Stimulated activated naive CD8-positive, alpha-beta T cell treated with anti-CD3 and anti-CD28 coated beads, Interleukin-15, Interleukin-2, amounts not matched to agents 100 U/mL and 50 U/mL, for 24 hours (primary cell): ENCODE measurements at regions not wholly inside any gene's neighbourhood (a gene's known extent, or its start where the extent isn't known, plus 50 kb on each side); places are given as distances from the start of the nearest gene placed in this dataset.
"Not testable (repeated sequence)": the region's sequence is repeated elsewhere in the genome, so short reads cannot be mapped to it uniquely, and the experiment has no call there.

Source experiments
- ATAC-seq: fragments of 150-1000 bp; cut with Tn5 transposase; one replicate; pipeline ENCODE4 v1.10.0; 2021
- DNase-seq: peaks from one replicate; pipeline ENCODE4 v3.0.0; 2021

DNA sequence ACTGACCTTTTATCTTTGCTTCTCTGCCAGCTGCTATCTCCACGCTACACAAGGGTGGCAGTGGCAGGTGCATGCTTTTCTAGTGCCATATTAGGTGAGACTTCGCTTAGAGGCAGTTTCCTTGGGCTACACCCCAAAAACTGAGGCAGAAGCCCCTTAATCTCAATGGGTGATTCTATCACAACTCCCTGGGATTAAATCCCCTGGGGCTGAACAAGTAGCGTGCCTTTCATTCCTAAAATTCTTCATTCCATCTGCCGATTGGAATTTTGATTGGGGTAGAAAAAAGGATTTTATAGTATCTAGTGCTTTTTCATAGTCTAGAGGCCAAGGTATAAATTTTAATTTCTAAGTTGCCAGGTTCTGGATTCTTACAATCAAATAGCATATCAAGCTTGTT, 1040.5 kb upstream of the ACVR2A start:
- ATAC-seq (no peak), DNase-seq (no peak)

DNA sequence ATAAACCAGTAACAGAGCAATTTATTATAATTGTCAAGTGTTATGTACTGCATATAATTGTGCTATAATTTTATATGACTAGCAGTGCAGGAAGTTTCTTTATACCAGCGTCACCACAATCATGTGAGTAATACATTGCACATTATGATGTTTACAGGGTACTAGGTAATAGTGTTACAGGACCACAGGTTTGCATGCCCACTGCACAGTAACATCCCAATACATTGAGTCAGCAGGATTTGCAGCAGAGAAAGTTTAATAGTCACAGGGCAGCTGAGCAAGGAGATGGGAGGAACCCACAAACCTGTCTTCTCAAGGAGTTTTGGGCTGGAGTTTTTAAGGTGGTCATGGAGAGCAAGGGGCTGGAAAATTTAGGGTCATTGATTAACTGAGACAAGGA, 1042.9 kb upstream of the ACVR2A start:
- no peak for ATAC-seq

DNA sequence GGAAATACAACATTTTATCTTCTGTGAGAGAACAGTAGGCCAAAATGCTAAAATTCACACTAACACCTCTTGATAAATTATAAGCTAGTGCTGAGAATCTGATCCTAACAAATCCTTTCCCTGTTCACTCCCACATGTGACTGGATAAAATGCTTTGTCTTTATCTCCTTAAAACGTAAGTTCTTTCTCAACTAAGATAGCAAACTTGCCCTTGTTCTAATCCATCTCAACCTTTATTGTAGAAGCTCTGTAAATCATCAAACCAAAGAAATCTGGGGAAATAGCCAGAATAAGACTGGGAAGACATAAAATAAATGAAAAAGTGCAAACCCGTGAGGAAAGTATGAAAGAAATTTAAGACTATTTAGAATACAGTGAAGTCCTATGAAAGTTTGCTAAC, 1058.4 kb upstream of the ACVR2A start:
- no peak for DNase-seq
- ATAC-seq, result no peak

More for the DNA sequence above, 1042.9 kb upstream of the ACVR2A start:
- DNase-seq, result no peak

DNA sequence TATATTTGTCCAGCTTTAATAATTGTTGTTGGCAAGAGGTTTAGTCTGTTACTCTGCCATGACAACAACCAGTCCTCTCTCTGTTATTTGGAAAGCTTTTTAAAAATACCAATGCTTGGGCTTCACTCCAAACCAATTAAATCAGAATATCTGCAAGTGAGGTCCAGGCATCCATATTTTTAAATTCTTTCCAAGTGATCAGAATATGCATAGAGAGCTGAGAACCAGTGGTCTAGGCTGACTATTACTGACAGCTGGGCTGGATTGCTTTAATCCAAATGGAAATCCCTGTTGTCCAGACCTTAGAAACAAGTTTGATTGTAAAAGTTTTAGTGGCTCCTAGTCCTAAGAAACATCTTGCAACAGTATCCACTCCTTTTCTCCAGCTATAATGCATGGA, 1059.7 kb upstream of the ACVR2A start:
- ATAC-seq (no peak), DNase-seq (no peak)

DNA sequence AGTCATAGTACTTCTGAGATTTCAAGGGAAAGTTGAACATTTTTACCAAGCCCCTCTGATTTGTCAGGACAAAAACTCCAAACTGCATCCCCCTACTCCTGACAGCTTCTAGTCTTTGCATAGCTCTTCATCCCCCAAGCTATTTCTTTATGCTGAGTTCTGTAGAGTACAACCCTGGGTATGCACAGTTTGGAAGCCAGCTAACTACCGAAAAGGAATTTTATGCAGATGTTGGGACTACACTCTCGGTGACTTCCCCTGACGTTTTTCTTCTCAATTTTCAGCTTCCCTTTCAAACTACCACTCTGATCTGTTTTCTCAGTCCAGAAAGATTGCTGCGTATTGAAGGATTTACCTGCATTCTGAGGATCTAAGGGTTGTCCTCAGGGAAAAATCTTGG, 1060.2 kb upstream of the ACVR2A start:
- ATAC-seq (no peak), DNase-seq (no peak)

DNA sequence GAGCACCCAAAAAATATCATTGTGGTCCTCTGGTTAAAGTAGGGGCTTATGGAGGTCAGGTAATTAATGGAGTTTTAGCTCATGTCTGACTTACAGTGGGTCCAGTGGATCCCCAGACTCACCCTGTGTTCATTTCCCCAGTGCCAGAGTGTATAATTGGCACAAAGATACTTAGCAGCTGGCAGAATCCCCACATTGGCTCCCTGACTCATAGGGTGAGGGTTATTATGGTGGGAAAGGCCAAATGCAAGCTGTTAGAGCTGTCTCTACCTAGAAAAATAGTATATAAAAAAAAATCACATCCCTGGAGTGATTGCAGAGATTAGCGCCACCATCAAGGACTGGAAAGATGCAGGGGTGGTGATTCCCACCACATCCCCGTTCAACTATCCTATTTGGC, 1067.6 kb upstream of the ACVR2A start:
- no peak for ATAC-seq

DNA sequence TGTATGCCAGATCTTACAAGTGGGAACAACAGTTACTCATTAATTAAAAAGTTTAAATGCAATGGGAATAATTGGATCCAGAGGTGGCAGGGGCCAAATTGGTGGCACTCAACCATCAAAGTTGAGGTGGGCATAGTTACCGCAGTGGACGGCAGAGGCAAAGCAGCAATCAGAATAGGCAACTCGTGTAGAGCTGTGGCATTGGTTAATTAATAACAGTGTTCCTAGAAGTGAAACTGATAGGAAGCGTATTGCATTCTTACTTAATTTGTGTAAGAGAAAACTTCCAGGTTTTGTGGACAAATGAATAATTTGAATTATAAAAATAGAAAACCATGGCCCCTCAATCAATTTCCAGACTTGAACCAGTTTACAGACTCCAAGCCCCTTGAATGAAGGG, 1068.2 kb upstream of the ACVR2A start:
- DNase-seq (no peak), ATAC-seq (no peak)

More for the DNA sequence above, 1067.6 kb upstream of the ACVR2A start:
- DNase-seq, result no peak

DNA sequence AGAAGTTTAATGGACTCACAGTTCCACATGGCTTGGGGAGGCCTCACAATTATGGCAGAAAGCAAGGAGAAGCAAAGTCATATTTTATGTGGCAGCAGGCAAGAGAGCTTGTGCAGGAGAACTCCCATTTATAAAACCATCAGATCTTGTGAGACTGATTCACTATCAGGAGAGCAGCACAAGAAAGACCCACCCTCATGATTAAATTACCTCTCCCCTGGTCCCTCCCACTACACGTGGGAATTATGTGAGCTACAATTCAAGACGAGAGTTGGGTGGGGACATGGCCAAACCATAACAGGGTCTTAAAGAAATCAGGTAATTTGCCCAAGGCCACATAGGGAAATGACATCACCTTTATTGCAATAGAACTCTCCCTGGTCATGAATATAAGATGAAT, 1073.3 kb upstream of the ACVR2A start:
- DNase-seq (no peak), ATAC-seq (no peak)

DNA sequence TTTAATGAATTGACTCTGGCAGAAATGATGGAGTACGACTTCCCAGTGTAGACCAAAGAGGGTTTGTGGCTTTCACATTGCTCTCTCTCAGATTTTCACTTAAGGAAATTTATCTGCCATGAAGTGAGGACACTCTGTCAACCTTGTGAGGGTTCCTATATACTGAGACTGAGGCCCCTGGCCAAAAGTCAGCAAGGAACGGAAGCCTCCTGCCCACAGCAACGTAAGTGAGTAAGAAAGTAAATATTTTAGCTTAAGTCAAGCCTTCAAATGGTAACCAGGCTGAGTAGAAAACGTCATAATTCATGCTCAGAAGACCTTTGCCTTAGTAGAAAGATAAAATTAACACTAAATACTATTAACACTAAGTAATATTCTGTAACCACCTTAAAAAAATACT, 1080.5 kb upstream of the ACVR2A start:
- DNase-seq (no peak), ATAC-seq (no peak)

DNA sequence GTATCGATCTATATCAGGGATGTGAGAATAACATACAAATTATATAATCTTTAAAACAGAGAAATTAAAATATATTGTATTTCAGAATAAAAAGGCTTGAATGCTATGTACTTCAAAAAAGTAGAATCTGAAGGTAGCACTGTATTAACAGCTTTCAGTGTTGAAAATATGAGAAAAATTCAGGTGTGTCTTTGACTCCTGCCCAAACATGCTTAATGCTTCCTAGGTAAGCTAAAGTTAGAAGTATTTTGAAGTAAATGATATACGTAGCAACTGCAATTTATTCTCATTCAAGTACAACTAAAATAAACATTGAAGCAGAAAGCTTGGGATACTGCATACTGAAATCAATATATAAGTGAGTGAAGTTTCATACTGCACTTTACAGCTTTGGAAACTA, 1082.0 kb upstream of the ACVR2A start:
- DNase-seq (no peak), ATAC-seq (no peak)

DNA sequence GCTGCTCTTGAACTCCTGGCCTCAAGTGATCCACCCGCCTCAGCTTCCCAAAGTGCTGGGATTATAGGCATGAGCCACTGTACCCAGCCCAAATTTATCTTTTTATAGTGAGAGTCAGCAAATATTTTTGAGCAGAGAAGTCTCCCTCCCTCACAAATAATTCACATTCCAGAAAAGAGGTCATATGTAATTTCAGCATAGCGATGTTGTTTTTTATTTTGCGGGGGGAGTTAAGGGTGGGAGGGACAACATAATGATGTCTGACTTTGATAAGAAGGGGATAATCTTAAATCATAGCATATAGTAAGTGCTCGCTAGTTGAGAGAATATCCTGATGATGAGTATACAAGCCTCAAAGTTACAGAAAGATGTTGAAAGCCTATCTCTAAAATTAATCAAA, 1090.2 kb upstream of the ACVR2A start:
- ATAC-seq (no peak), DNase-seq (no peak)

DNA sequence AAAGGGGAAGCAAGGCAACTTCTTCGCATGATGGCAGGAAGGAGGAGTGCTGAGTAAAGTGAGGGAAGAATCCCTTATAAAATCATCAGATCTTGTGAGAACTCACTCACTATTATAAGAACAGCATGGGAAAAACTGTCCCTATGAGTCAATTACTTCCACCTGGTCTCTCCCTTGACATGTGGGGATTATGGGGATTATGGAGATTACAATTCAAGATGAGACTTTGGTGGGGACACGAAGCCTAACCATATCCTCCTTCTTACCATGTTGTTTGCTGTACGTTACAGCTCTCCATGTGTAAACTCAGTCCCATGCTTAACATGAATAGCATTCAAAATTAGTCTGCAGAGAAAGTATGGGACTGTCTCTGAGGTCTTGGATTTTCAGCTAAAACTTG, 1096.8 kb upstream of the ACVR2A start:
- no peak for DNase-seq
- ATAC-seq, result no peak

DNA sequence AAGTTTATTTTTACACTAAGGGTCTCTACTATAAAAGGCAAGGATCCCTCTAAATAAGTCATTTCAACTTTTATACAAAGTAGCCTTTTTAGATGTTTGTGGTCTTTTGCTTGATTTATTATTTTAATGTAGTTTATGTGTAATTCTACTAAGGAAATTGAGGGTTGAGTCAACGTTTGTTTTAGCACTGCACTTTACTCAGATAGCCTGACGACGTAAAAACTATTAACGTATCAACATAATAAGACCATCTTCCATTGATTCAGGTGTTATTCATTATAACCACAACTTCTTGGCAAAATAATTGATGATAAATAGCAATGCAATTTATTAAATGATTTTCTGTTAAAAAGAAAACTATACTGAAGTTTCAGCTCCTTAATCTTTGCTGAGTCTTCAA, 1103.6 kb upstream of the ACVR2A start:
- DNase-seq (no peak), ATAC-seq (no peak)

DNA sequence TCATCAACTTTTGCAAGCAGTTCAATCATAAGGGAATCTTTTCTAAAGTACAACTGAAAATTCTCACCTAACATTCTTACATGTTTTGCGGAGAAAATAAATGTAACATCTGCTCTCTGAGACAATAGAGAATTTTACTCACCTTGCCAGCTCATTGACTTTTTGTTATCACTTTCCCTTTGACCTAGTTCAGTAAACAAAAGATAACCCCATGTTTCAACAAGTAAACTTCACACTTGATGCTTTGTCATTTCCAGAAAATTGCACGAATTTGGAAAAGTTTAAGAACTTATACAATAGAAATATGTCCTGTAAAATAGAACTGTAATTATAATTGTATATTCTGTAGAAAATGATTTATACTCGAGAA, 1110.0 kb upstream of the ACVR2A start:
- DNase-seq (no peak), ATAC-seq (no peak)

DNA sequence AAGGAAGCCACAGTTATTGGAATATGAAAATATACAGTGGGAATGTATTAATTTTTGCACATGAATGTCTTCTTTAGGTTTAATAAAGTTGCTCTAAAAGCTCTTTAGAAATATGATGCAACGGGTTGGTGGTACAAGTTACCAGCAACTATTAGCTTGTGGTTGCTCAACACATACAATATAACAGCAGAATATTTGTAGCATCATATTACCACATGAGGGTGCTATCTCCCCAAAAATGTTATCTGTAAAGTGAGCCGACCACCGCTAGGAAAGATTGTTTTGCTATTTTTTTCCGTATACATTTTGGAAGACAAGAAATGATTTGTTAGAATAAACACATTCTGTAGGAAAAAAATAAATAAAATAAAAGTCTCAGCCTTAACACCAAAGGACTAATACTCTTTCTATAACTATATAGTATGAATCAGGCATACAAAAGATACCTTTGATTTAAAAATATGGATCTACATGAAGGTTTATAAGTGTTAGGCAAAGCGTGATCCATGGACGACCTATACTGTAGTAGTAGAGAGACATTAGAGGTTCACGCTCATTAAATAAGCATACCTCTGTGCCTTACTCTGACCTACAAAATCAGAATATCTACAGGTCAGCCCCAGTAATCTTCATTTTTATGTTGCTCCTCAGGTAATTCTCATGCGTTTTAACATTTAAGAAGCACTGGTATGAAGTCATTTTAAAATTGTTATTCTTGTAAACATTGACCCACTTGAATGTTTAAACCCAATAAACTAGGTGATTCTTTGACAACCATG, 1110.6 kb upstream of the ACVR2A start:
- ATAC-seq (no peak), DNase-seq (no peak)

DNA sequence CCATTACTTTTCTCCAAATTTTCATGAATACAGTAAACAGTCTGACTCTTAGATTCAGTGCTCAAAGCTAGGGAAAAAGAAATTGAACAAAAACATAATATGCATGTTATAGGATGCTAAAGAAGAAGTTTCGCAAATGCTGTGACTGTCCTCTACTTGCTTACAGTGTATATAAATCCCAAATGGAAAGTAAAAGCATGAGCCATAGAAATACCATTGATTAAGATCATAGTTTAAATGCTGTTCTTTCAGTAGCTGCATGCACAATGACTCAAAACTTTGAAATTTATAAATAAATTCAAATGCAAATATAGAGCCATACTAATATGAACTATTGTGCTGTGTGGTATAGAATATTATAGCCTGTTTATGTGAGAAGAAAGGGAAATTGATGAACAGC, 1113.9 kb upstream of the ACVR2A start:
- ATAC-seq, result no peak
- DNase-seq, result no peak

DNA sequence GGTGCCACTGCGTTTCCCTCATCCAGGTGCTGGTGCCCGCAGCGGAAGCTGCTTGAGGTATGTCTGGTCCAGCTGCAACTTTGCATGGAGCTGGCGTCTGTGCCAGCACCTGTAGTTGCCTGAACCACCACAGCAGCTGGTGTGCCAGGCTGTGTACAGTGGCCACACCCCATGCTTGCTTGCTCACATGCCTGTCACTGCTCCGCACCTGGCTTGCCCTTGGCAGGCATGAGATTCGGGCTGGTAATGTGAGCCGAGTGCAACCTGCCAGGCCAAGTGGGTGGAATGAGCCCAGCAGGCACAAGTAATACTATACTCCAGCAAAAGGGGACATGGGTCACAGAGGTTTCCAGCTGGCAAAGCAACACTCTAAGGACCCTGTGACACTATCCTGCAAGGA, 1123.3 kb upstream of the ACVR2A start:
- DNase-seq, result no peak
- no peak for ATAC-seq

DNA sequence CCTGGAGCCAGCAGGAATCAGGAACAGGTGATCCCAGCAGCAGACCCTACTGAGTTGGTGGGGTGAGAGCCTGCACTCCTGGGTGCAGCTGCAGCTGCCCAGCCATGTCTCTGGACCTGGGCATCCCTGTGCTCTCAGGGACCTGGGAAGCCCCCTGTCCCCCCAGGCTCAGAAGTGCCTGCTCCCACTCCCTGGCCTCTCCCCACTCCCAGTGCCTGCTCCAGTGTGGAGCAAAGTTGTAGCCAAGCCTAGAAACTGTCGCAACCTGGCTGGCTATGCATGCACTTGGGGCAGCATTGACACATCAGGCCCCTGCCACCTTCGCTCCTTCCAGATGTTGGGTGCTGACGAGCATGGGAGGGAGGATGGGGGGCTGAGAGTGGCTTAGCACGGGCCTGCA, 1124.7 kb upstream of the ACVR2A start:
- no peak for ATAC-seq
- no peak for DNase-seq

DNA sequence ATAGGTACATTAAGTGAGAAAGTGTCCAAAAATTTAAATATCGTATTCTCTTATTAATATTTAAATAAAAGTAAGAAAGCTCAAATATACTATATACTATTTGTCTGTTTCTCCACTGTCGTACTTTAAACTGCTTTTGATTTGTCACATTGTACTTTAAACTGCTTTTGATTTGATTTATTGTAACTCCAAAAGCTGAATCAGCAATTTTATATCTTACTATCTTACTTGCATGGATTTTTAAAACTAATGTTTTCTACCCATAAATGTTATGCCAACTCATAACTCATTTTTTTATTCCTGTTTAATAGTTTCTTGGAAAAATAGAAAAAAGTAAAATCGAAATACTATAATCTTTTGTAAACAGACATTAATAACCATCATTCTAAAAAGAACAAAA, 1128.2 kb upstream of the ACVR2A start:
- ATAC-seq, result no peak
- no peak for DNase-seq

DNA sequence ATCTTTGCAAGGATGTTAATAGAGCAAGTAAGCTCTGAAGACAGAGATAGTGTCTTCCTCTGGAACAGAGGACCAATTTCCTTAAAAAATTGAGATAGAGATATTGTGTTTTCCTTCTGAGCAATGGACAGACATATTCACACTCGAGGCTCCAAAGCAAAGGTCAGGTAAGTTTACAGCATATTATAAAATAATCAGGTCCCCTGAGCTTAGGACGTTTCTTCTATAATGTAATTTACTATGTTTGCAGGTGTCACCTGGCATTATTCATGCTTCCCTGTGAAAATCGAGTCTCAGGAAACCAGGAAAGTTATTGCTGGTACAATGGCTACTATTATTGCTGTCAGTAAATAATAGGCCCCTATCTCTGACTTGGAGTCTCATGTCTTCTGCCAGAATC, 1135.8 kb upstream of the ACVR2A start:
- ATAC-seq (no peak), DNase-seq (no peak)

DNA sequence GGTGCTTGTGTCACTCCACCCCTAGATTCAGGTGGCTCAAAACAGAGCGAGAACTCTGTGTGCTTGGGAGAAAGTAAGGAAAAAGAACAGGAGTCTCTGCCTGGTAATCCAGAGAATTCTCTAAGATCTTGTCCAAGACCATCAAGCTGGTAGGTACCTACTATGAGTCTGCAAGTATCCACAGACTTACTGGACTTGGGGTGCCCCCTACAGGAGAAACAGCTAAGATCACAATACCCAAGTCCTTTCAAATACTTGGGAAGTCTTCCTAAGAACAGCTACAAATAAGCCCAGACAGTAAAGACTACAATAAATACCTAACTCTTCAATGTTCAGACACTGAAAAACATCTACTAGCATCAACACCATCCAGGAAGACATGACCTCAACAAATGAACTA, 1143.6 kb upstream of the ACVR2A start:
- ATAC-seq (no peak), DNase-seq (no peak)

DNA sequence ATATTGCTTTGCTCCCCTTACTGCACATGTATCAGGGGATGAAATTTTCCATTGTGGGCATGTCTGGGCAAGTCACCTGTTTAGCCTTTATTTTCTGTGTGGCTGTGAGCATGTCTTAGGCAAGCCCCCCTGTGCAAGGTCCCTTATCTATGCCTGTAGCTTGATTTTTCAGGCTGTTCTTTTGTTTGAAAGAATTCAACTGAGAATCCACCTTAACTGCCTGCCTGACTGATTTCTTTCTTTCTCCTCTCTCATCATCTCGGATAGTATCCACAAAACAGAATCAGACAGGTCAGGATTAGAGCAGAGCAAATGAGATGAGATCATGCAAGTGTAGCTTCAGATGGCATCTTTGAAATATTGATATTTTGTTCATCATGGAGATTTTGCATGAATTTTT, 1147.5 kb upstream of the ACVR2A start:
- no peak for DNase-seq
- ATAC-seq, result no peak

DNA sequence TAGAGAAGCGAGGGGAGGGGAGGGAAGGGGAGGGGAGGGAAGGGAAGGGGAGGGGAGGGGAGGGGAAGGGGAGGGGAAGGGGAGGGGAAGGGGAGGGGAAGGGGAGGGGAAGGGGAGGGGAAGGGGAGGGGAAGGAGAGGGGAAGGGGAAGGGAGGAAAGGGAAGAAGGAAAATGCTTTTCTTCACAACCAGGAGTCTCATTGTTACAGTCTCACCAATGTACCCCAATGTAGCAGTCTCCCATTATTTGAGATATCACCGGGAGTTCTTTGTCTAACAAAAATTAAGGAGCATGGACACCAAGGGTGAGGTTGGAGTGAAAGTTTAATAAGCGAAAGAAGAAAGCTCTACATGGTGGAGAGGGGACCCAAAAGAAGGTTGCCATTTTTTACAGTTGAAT, 1148.0 kb upstream of the ACVR2A start:
- ATAC-seq, DNase-seq: not testable (repeated sequence)

DNA sequence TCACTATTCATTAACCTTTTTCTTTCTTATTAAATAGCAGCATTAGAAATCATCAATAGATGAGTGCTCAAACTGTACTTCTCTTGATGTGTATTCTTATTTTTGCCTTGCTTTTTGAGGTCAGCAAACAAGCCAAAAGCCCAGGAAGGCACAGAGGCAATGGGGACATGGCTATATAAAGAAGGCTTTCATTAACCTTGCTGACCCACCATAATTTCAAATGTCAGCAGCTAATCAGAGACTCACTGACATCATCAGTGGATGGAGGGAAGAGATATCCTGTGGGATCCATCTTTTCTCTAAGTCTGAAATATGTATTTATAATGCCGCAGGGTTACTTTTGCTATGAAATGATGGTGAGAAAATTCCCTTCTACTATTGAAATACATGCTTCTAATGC, 1162.8 kb upstream of the ACVR2A start:
- ATAC-seq (no peak), DNase-seq (no peak)

DNA sequence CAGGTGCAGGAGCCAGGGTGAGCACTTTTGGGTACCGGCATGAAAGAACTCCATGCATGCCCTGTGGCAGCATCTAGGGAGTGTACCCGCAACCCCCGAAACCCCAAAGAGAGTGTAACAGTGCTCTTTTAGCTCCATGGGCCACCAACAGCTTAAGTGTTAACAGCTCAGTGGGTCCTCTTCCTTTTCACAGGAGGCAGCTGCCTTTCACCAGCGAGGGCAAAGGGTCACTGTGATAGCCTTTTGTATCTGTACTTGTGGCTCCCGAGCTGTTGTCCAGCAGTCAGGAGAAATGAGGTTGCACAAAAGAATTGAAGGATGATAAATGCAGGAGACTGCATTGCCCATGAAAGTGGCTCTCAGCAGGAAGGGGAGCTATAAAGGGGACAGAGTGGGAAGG, 1166.3 kb upstream of the ACVR2A start:
- ATAC-seq (no peak), DNase-seq (no peak)
